PC-3 (cell line): ENCODE measurements at regions not wholly inside any gene's neighbourhood (a gene's known extent, or its start where the extent isn't known, plus 50 kb on each side); places are given as distances from the start of the nearest gene placed in this dataset.

Source experiments
- ATAC-seq: fragments of 200-7000 bp; cut with Tn5 transposase; 2 replicates; pipeline ENCODE4 v1.9.1; 2020; ENCODE audit warnings: mild to moderate bottlenecking, moderate library complexity
- BruUV-seq: library from RNA; stranded (reverse); fragments of 400-500 nt; replicated peaks from 2 replicates; lab custom pipeline; 2021; lab: Mats Ljungman, UMichigan
- CTCF ChIA-PET: fragments of 300-600 bp; sonication (Branson Sonifier 250); formaldehyde crosslinking; loops from one replicate; lab custom pipeline; 2022; ENCODE audit warnings: antibody characterized with exemption; lab: Charles Lee
- POLR2A ChIA-PET: fragments of 300-600 bp; sonication (Branson Sonifier 250); formaldehyde crosslinking; loops from one replicate; lab custom pipeline; 2022; ENCODE audit warnings: antibody characterized with exemption; ENCODE audit not compliant: unreplicated experiment; lab: Charles Lee
- DNase-seq: peaks from one replicate; pipeline ENCODE4 v3.0.0-alpha.2; 2015
- H2AFZ ChIP-seq: fragments of 300-600 bp; sonication (generic); 2 replicates; pipeline ENCODE4 v1.6.0; 2016; ENCODE audit warnings: antibody characterized with exemption, low read length
- H3F3A ChIP-seq: fragments of 300-600 bp; sonication (generic); one replicate; pipeline ENCODE4 v1.6.0; 2017; ENCODE audit warnings: antibody characterized with exemption, low read length, control low read depth, mild to moderate bottlenecking; ENCODE audit not compliant: unreplicated experiment
- H3K27ac ChIP-seq: fragments of 300-600 bp; sonication (generic); 2 replicates; pipeline ENCODE4 v1.5.1; 2016; ENCODE audit warnings: mild to moderate bottlenecking, low read length
- H3K27me3 ChIP-seq: fragments of 300-600 bp; sonication (generic); 2 replicates; pipeline ENCODE4 v1.6.1; 2016; ENCODE audit warnings: low read length, mixed read lengths
- H3K36me3 ChIP-seq: fragments of 300-600 bp; sonication (generic); 2 replicates; pipeline ENCODE4 v1.6.1; 2016; ENCODE audit warnings: low read depth, mixed run types, low read length, mixed read lengths
- H3K4me1 ChIP-seq: fragments of 300-600 bp; sonication (generic); 2 replicates; pipeline ENCODE4 v1.5.1; 2016; ENCODE audit warnings: low read length; ENCODE audit not compliant: insufficient read depth
- H3K4me2 ChIP-seq: fragments of 300-600 bp; sonication (generic); 2 replicates; pipeline ENCODE4 v1.6.0; 2016; ENCODE audit warnings: low read length
- H3K4me3 ChIP-seq: fragments of 300-600 bp; sonication (generic); 2 replicates; pipeline ENCODE4 v1.5.1; 2016; ENCODE audit warnings: mild to moderate bottlenecking, low read length, mixed read lengths
- H3K79me2 ChIP-seq: fragments of 300-600 bp; sonication (generic); 2 replicates; pipeline ENCODE4 v1.6.1; 2017; ENCODE audit warnings: low read length, mixed read lengths
- H3K9ac ChIP-seq: fragments of 300-600 bp; sonication (generic); 2 replicates; pipeline ENCODE4 v1.6.0; 2016; ENCODE audit warnings: mild to moderate bottlenecking, low read length
- H3K9me2 ChIP-seq: fragments of 300-600 bp; sonication (generic); replicated peaks from 2 replicates; pipeline ENCODE4 v1.6.1; 2016; ENCODE audit warnings: mixed run types, low read length, mixed read lengths
- H3K9me3 ChIP-seq: fragments of 300-600 bp; sonication (generic); 2 replicates; pipeline ENCODE4 v1.6.1; 2016; ENCODE audit warnings: low read length, mixed read lengths
- H4K20me1 ChIP-seq: fragments of 300-600 bp; sonication (generic); 2 replicates; pipeline ENCODE4 v1.6.1; 2016; ENCODE audit warnings: low read length, mixed read lengths
- CTCF ChIP-seq: fragments of 300-600 bp; sonication (generic); conservative IDR thresholded peaks from 2 replicates; pipeline ENCODE4 v1.5.1; 2017; ENCODE audit warnings: antibody characterized with exemption, low read depth, mild to moderate bottlenecking, low read length
- EZH2 ChIP-seq: fragments of 300-600 bp; sonication (generic); IDR thresholded peaks from one replicate; pipeline ENCODE4 v1.6.1; 2017; ENCODE audit warnings: antibody characterized with exemption, mild to moderate bottlenecking, low read length; ENCODE audit not compliant: unreplicated experiment
- EZH2phosphoT487 ChIP-seq: fragments of 300-600 bp; sonication (generic); IDR thresholded peaks from 2 replicates; pipeline ENCODE4 v1.6.1; 2018; ENCODE audit warnings: mild to moderate bottlenecking, antibody characterized with exemption, low read length, borderline replicate concordance
- intact Hi-C: fragments of 100-400 bp; cut with micrococcal nuclease; formaldehyde crosslinking; loops from 2 replicates; pipeline ENCODE4 v1.9.0; 2023

GRCh38 chr7:52154382-52154781, 837.8 kb upstream of the COBL start:
- no peak for ATAC-seq
- POLR2A ChIA-PET, result no interaction called here
- no peaks in the 10 kb centered on the region for H3K9me2 ChIP-seq
- H3K27me3 ChIP-seq, result no peaks in the 10 kb centered on the region
- no peak overlapping the region for H3K4me3 ChIP-seq
- H3K9ac ChIP-seq, result no peak overlapping the region
- H4K20me1 ChIP-seq, result no peaks in the 10 kb centered on the region
- no peaks in the 10 kb centered on the region for H3K4me1 ChIP-seq
- BruUV-seq, result no TSS peak
- 0 out of 2 replicates have a peak, but pooled peaks have one; percentile 15 for TF ChIP-seq CTCF
- no peak for TF ChIP-seq EZH2phosphoT487
- TF ChIP-seq EZH2, result no peak
- intact Hi-C loops, result no loop called here
- no peak overlapping the region for H3K4me2 ChIP-seq
- H3K36me3 ChIP-seq, result no peaks in the 10 kb centered on the region
- H3K27ac ChIP-seq, result no peak overlapping the region
- CTCF ChIA-PET, result no interaction called here
- H3K9me3 ChIP-seq, result no peaks in the 10 kb centered on the region
- H3K79me2 ChIP-seq, result no peaks in the 10 kb centered on the region
- DNase-seq, result no peak
- H3F3A ChIP-seq, result no peaks in the 10 kb centered on the region
- no peak overlapping the region for H2AFZ ChIP-seq

GRCh38 chr7:52151559-52151958, 835.0 kb upstream of the COBL start:
- Histone ChIP-seq H3K9ac (no peak overlapping the region), H3K9me2 (no peaks in the 10 kb centered on the region), H3K4me1 (no peaks in the 10 kb centered on the region), H3K27me3 (no peaks in the 10 kb centered on the region), H2AFZ (no peak overlapping the region), H3K36me3 (no peaks in the 10 kb centered on the region), H3K27ac (no peak overlapping the region), H3K4me2 (no peak overlapping the region), H3F3A (no peaks in the 10 kb centered on the region), H4K20me1 (no peaks in the 10 kb centered on the region), H3K4me3 (no peak overlapping the region), H3K9me3 (no peaks in the 10 kb centered on the region), H3K79me2 (no peaks in the 10 kb centered on the region)
- DNase-seq (no peak), ATAC-seq (no peak)
- CTCF ChIA-PET, result no interaction called here
- intact Hi-C loops, result no loop called here
- TF ChIP-seq EZH2phosphoT487 (no peak), CTCF (no peak), EZH2 (no peak)
- POLR2A ChIA-PET, result no interaction called here
- no TSS peak for BruUV-seq

GRCh38 chr7:52150952-52151351, 834.3 kb upstream of the COBL start:
- no TSS peak for BruUV-seq
- Histone ChIP-seq H3K27me3 (no peaks in the 10 kb centered on the region), H3F3A (no peaks in the 10 kb centered on the region), H3K9me3 (no peaks in the 10 kb centered on the region), H3K9me2 (no peaks in the 10 kb centered on the region), H3K4me3 (no peak overlapping the region), H3K4me1 (no peaks in the 10 kb centered on the region), H4K20me1 (no peaks in the 10 kb centered on the region), H2AFZ (no peak overlapping the region), H3K9ac (no peak overlapping the region), H3K36me3 (no peaks in the 10 kb centered on the region), H3K4me2 (no peak overlapping the region), H3K27ac (no peak overlapping the region), H3K79me2 (no peaks in the 10 kb centered on the region)
- ChIA-PET POLR2A (no interaction called here), CTCF (no interaction called here)
- DNase-seq (no peak), ATAC-seq (no peak)
- intact Hi-C loops, result no loop called here
- no peak for TF ChIP-seq EZH2
- TF ChIP-seq CTCF, result no peak
- no peak for TF ChIP-seq EZH2phosphoT487
